Activated CD8-positive, alpha-beta T cell treated with anti-CD3 and anti-CD28 coated beads, Interleukin-2, amount 10 ng/mL, durations not matched to agents 7 days and 5 days (primary cell): ENCODE measurements at regions not wholly inside any gene's neighbourhood (a gene's known extent, or its start where the extent isn't known, plus 50 kb on each side); places are given as distances from the start of the nearest gene placed in this dataset.

ENCODE experiments used
- ATAC-seq: fragments of 150-1000 bp; cut with Tn5 transposase; one replicate; pipeline ENCODE4 v1.10.0; 2021; ENCODE audit warnings: moderate library complexity
- CTCF ChIA-PET: fragments of 350-600 bp; sonication (Branson Sonifier 250); formaldehyde crosslinking; loops from one replicate; lab custom pipeline; 2021; ENCODE audit warnings: antibody characterized with exemption; lab: Charles Lee
- POLR2A ChIA-PET: fragments of 350-600 bp; sonication (Branson Sonifier 250); formaldehyde crosslinking; loops from one replicate; lab custom pipeline; 2021; ENCODE audit warnings: antibody characterized with exemption; lab: Charles Lee
- DNase-seq: peaks from one replicate; pipeline ENCODE4 v3.0.0-alpha.2; 2020
- H3K27ac Mint-ChIP-seq: one replicate; pipeline ENCODE4 v1.8.0; 2021; ENCODE audit warnings: mild to moderate bottlenecking, mixed read lengths
- H3K27me3 Mint-ChIP-seq: one replicate; pipeline ENCODE4 v1.8.0; 2021; ENCODE audit warnings: low read depth, mixed read lengths
- H3K36me3 Mint-ChIP-seq: one replicate; pipeline ENCODE4 v1.8.0; 2021; ENCODE audit warnings: low read depth, mixed read lengths
- H3K4me1 Mint-ChIP-seq: one replicate; pipeline ENCODE4 v1.8.0; 2021; ENCODE audit warnings: low read depth, mixed read lengths
- H3K4me3 Mint-ChIP-seq: one replicate; pipeline ENCODE4 v1.8.0; 2021; ENCODE audit warnings: mild to moderate bottlenecking, mixed read lengths
- H3K9me3 Mint-ChIP-seq: one replicate; pipeline ENCODE4 v1.8.0; 2022; ENCODE audit warnings: mixed read lengths; ENCODE audit not compliant: insufficient read depth

DNA sequence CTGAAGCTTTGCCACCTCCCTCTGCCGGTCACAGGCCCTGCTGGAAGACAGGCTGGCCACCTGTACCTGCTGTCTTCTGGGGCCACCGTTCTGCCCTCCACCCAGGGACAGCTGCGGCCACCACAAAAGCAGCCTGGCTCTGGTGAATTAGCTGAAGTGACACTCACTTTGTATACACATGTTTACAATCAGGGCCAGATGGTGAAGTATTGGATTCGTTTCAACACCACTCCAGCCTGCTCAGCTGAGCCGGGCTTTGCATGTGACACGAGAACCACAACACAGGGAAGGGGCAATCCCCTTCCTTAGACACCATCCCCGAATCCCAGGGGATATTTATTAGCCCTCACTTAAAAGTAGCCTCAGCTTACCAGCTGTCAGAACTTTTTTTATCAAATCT, 191.5 kb upstream of the RPL38 start:
- ATAC-seq: no peak
- ChIA-PET CTCF (interaction anchor here (0.9 to 3.2 kb wide), 3 partner anchors 13 to 366 kb away, joined by 3 to 9 read pairs (median 3); no protein-coding TSS in a partner anchor), POLR2A (no interaction called here)
- Mint-ChIP-seq H3K4me1 (peaks cover 26% of the 10 kb centered on the region), H3K9me3 (no peaks in the 10 kb centered on the region), H3K4me3 (no peak overlapping the region), H3K27me3 (peaks cover 26% of the 10 kb centered on the region), H3K36me3 (no peaks in the 10 kb centered on the region), H3K27ac (no peak overlapping the region)
- no peak for DNase-seq

GRCh38 chr17:74012465-74012864, 191.0 kb upstream of the RPL38 start:
- ChIA-PET CTCF (interaction anchor here (3.2 kb wide), 1 partner anchor 14 kb away, joined by 9 read pairs; no protein-coding TSS in a partner anchor), POLR2A (no interaction called here)
- ATAC-seq (peak; percentile 79), DNase-seq (peak; percentile 62)
- Mint-ChIP-seq H3K27ac (peak overlapping the region; percentile 35), H3K36me3 (no peaks in the 10 kb centered on the region), H3K4me3 (no peak overlapping the region), H3K9me3 (no peaks in the 10 kb centered on the region), H3K27me3 (peaks cover 24% of the 10 kb centered on the region), H3K4me1 (peaks cover 26% of the 10 kb centered on the region)

DNA sequence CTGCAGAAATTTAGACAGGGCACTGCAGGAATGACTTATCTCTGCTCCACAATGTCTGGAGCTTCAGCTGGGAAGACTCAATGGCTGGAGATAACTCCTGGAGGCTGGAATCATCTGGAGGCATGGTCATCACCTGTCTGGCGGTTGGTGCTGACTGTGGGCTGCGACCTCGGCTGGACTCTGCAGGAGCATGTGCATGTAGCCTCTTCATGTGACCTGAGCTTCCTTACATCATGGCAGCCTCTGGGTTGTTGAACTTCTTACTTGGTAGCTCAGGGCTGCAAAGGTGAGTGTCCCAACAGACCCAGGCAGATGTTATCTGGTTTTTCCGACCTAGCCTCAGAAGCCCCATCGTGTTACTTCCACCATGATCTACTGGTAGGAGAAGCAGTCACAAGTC, 188.2 kb upstream of the RPL38 start:
- CTCF ChIA-PET: no interaction called here

GRCh38 chr17:74015990-74016389, 187.5 kb upstream of the RPL38 start:
- Mint-ChIP-seq H3K4me3 (no peak overlapping the region), H3K27me3 (peaks cover 15% of the 10 kb centered on the region), H3K9me3 (no peaks in the 10 kb centered on the region), H3K4me1 (peaks cover 25% of the 10 kb centered on the region), H3K36me3 (no peaks in the 10 kb centered on the region), H3K27ac (no peak overlapping the region)
- no peak for ATAC-seq
- ChIA-PET CTCF (no interaction called here), POLR2A (no interaction called here)
- DNase-seq: no peak

More for the DNA sequence above, 188.2 kb upstream of the RPL38 start:
- no peaks in the 10 kb centered on the region for H3K36me3 Mint-ChIP-seq
- H3K27me3 Mint-ChIP-seq: peaks cover 21% of the 10 kb centered on the region
- POLR2A ChIA-PET: no interaction called here
- DNase-seq (no peak), ATAC-seq (no peak)
- peaks cover 25% of the 10 kb centered on the region for H3K4me1 Mint-ChIP-seq
- no peaks in the 10 kb centered on the region for H3K9me3 Mint-ChIP-seq
- no peak overlapping the region for H3K4me3 Mint-ChIP-seq
- no peak overlapping the region for H3K27ac Mint-ChIP-seq

GRCh38 chr17:74016461-74016860, 187.0 kb upstream of the RPL38 start:
- CTCF ChIA-PET: no interaction called here
- no peak overlapping the region for H3K4me3 Mint-ChIP-seq

DNA sequence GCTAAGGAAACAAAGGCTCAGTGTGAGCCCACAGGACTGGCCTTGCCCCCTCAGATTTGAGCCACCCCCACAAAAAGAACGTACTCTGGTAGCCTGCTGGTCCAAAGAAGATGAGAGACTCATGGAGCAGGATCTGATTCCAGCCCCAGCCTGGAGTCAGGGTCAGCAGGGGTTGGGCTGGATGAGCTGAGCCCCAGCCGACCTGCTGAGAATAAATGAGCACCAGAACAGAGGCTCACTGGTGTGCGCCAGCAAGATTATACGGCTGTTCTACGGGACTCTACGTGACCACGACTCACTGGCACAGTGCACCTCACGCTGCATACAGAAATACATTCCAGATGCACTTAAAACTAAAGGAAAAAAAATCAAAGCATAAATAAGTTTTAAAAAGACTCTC, 186.0 kb upstream of the RPL38 start:
- H3K27ac Mint-ChIP-seq: no peak overlapping the region
- H3K4me1 Mint-ChIP-seq: peaks cover 17% of the 10 kb centered on the region
- H3K4me3 Mint-ChIP-seq: no peak overlapping the region
- DNase-seq (no peak), ATAC-seq (no peak)
- no peaks in the 10 kb centered on the region for H3K36me3 Mint-ChIP-seq
- peaks cover 15% of the 10 kb centered on the region for H3K27me3 Mint-ChIP-seq
- CTCF ChIA-PET: no interaction called here
- POLR2A ChIA-PET: no interaction called here
- no peaks in the 10 kb centered on the region for H3K9me3 Mint-ChIP-seq

More at GRCh38 chr17:74016461-74016860, 187.0 kb upstream of the RPL38 start:
- POLR2A ChIA-PET: no interaction called here
- Mint-ChIP-seq H3K4me1 (peaks cover 25% of the 10 kb centered on the region), H3K27ac (no peak overlapping the region), H3K27me3 (peaks cover 15% of the 10 kb centered on the region), H3K9me3 (no peaks in the 10 kb centered on the region), H3K36me3 (no peaks in the 10 kb centered on the region)
- DNase-seq (no peak), ATAC-seq (no peak)

DNA sequence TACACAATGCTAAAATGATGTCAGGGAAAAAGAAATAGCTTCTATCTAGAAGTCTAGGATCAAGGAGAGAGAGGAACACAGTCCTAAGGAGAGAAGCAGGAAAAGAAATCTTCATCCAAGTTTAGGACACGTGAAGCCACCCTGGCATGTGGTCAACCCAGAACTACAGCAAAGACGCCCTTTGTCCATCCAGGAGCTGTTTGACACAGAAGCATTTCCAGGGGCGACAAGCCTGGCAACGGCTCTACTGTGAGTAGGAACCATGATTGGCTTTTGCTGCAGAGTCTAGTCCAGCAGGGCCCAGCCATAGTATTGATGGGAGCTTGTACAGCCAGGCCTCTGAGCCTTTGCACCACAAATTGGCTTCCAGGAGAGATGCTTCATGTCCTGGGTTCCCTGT, 185.4 kb upstream of the RPL38 start:
- ChIA-PET POLR2A (no interaction called here), CTCF (no interaction called here)
- ATAC-seq (no peak), DNase-seq (no peak)
- H3K4me1 Mint-ChIP-seq: peaks cover 13% of the 10 kb centered on the region
- H3K27me3 Mint-ChIP-seq: peaks cover 15% of the 10 kb centered on the region
- H3K36me3 Mint-ChIP-seq: no peaks in the 10 kb centered on the region
- no peaks in the 10 kb centered on the region for H3K9me3 Mint-ChIP-seq
- H3K27ac Mint-ChIP-seq: no peak overlapping the region
- H3K4me3 Mint-ChIP-seq: no peak overlapping the region

DNA sequence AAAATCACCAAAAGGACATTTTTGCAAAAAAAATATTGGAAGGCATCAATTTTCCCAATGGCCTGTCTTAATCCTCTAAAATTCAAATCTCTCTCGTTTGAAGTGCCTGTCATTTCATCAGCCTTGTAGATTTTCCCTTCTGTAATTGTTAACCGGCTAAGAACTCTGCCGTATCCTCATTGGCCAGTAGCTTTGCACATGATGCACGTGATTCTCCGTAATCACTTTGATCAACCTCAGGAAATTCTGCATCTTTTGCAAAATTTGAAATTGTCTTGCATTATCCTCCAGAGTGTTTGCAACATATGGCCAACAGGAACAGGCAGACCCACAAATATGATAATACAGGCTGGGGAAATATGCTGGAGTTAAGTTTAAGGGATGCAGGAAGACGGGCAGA, 184.2 kb upstream of the RPL38 start:
- no peak for ATAC-seq
- ChIA-PET POLR2A (no interaction called here), CTCF (interaction anchor here (0.6 kb wide), 1 partner anchor 27 kb away, joined by 3 read pairs; no protein-coding TSS in a partner anchor)
- H3K4me1 Mint-ChIP-seq: peaks cover 2% of the 10 kb centered on the region
- no peaks in the 10 kb centered on the region for H3K36me3 Mint-ChIP-seq
- H3K9me3 Mint-ChIP-seq: no peaks in the 10 kb centered on the region
- peaks cover 13% of the 10 kb centered on the region for H3K27me3 Mint-ChIP-seq
- no peak overlapping the region for H3K27ac Mint-ChIP-seq
- no peak for DNase-seq
- no peak overlapping the region for H3K4me3 Mint-ChIP-seq

GRCh38 chr17:74019860-74020259, 183.6 kb upstream of the RPL38 start:
- Mint-ChIP-seq H3K4me3 (no peak overlapping the region), H3K36me3 (no peaks in the 10 kb centered on the region), H3K27ac (no peak overlapping the region), H3K4me1 (peaks cover 2% of the 10 kb centered on the region), H3K27me3 (peaks cover 13% of the 10 kb centered on the region), H3K9me3 (no peaks in the 10 kb centered on the region)
- CTCF ChIA-PET: no interaction called here
- DNase-seq (no peak), ATAC-seq (no peak)
- POLR2A ChIA-PET: no interaction called here

GRCh38 chr17:74020522-74020921, 183.0 kb upstream of the RPL38 start:
- ATAC-seq (no peak), DNase-seq (no peak)
- peaks cover 7% of the 10 kb centered on the region for H3K27me3 Mint-ChIP-seq
- POLR2A ChIA-PET: no interaction called here
- H3K27ac Mint-ChIP-seq: no peak overlapping the region
- CTCF ChIA-PET: no interaction called here
- no peaks in the 10 kb centered on the region for H3K9me3 Mint-ChIP-seq
- H3K4me1 Mint-ChIP-seq: peaks cover 2% of the 10 kb centered on the region
- H3K36me3 Mint-ChIP-seq: no peaks in the 10 kb centered on the region
- no peak overlapping the region for H3K4me3 Mint-ChIP-seq

GRCh38 chr17:74024871-74025531, 178.5 kb upstream of the RPL38 start:
- ChIA-PET CTCF (no interaction called here), POLR2A (no interaction called here)
- Mint-ChIP-seq H3K27ac (no peak overlapping the region), H3K27me3 (peaks cover 2% of the 10 kb centered on the region), H3K36me3 (no peaks in the 10 kb centered on the region), H3K9me3 (no peaks in the 10 kb centered on the region), H3K4me3 (no peak overlapping the region), H3K4me1 (peaks cover 11% of the 10 kb centered on the region)
- DNase-seq (no peak), ATAC-seq (no peak)

GRCh38 chr17:74027444-74027843, 176.0 kb upstream of the RPL38 start:
- DNase-seq (no peak), ATAC-seq (no peak)
- Mint-ChIP-seq H3K36me3 (no peaks in the 10 kb centered on the region), H3K27me3 (peaks cover 2% of the 10 kb centered on the region), H3K27ac (no peak overlapping the region), H3K9me3 (no peaks in the 10 kb centered on the region), H3K4me3 (no peak overlapping the region), H3K4me1 (peaks cover 11% of the 10 kb centered on the region)
- ChIA-PET POLR2A (no interaction called here), CTCF (no interaction called here)
